Endothelial cell of umbilical vein (primary cell): ENCODE measurements at regions not wholly inside any gene's neighbourhood (a gene's known extent, or its start where the extent isn't known, plus 50 kb on each side); places are given as distances from the start of the nearest gene placed in this dataset.

Experiments used
- BruUV-seq: library from RNA; stranded (reverse); fragments of 400-500 nt; replicated peaks from 2 replicates; lab custom pipeline; 2021; lab: Mats Ljungman, UMichigan
- CTCF ChIA-PET: fragments of 300-600, 350-600 bp; sonication (Branson Sonifier 250); formaldehyde crosslinking; loops from one replicate; lab custom pipeline; 2021; ENCODE audit warnings: antibody characterized with exemption, inconsistent platforms; lab: Charles Lee
- POLR2A ChIA-PET: fragments of 300-600, 350-600 bp; sonication (Branson Sonifier 250); formaldehyde crosslinking; loops from one replicate; lab custom pipeline; 2021; ENCODE audit warnings: antibody characterized with exemption, inconsistent platforms; lab: Charles Lee
- DNase-seq: peaks from one replicate; pipeline ENCODE4 v3.0.0-alpha.2; 2011; ENCODE audit warnings: low read depth, low spot score
- FAIRE-seq: peaks from 2 replicates; lab custom pipeline; 2011; peaks lifted over from hg19 to GRCh38; lab: Jason Lieb, UNC
- H2AFZ ChIP-seq: 2 replicates; pipeline ENCODE4 v1.6.0; 2012; ENCODE audit warnings: low read depth, low read length, control low read depth, inconsistent platforms
- H3K27ac ChIP-seq: 2 replicates; pipeline ENCODE4 v1.5.1; 2011; ENCODE audit warnings: low read depth, mild to moderate bottlenecking, control low read depth, low read length, moderate library complexity; ENCODE audit not compliant: insufficient read depth
- H3K27me3 ChIP-seq, 2 experiments: 2 replicates each; pipeline versions ENCODE4 v1.6.0 to v1.6.1; 2011; ENCODE audit warnings: low read length in 2 of 2, mixed read lengths in 1 of 2; ENCODE audit not compliant: control insufficient read depth in 2 of 2, insufficient read depth in 2 of 2
- H3K36me3 ChIP-seq, 2 experiments: 2 replicates in 1 of 2; 3 replicates in 1 of 2; pipeline ENCODE4 v1.5.1; 2011; ENCODE audit warnings: low read length in 2 of 2, mild to moderate bottlenecking in 1 of 2, moderate library complexity in 1 of 2; ENCODE audit not compliant: control insufficient read depth in 2 of 2, insufficient read depth in 2 of 2; ENCODE audit errors: extremely low read depth in 1 of 2
- H3K4me1 ChIP-seq: 3 replicates; pipeline ENCODE4 v1.5.1; 2011; ENCODE audit warnings: mild to moderate bottlenecking, low read length; ENCODE audit not compliant: control insufficient read depth, insufficient read depth; ENCODE audit errors: extremely low read depth
- H3K4me2 ChIP-seq: 2 replicates; pipeline ENCODE4 v1.6.1; 2011; ENCODE audit warnings: low read length, control low read depth, mixed read lengths; ENCODE audit not compliant: insufficient read depth
- H3K4me3 ChIP-seq, 3 experiments: fragments of 200-600 bp in 1 of 3; sonication (generic), shearing (Covaris generic) in 1 of 3; replicated peaks in 1 of 3; 2 replicates each; pipeline ENCODE4 v1.5.1; 2011 to 2016; ENCODE audit warnings: control low read depth in 3 of 3, low read length in 3 of 3, mild to moderate bottlenecking in 2 of 3, inconsistent platforms in 1 of 3, low read depth in 1 of 3, moderate library complexity in 1 of 3; ENCODE audit not compliant: insufficient read depth in 1 of 3
- H3K79me2 ChIP-seq: 2 replicates; pipeline ENCODE4 v1.6.0; 2012; ENCODE audit warnings: low read length, inconsistent platforms; ENCODE audit not compliant: control insufficient read depth, insufficient read depth
- H3K9ac ChIP-seq: replicated peaks from 2 replicates; pipeline ENCODE3; 2011; ENCODE audit warnings: low read length, control low read depth; ENCODE audit not compliant: insufficient read depth; ENCODE audit errors: extremely low read depth
- H3K9me1 ChIP-seq: replicated peaks from 3 replicates; pipeline ENCODE4 v1.6.0; 2011; ENCODE audit warnings: mild to moderate bottlenecking, low read length; ENCODE audit not compliant: control insufficient read depth, insufficient read depth; ENCODE audit errors: extremely low read depth
- H3K9me3 ChIP-seq: replicated peaks from 2 replicates; pipeline ENCODE4 v1.5.1; 2012; ENCODE audit warnings: low read length, inconsistent platforms; ENCODE audit not compliant: control insufficient read depth, insufficient read depth
- H4K20me1 ChIP-seq: replicated peaks from 2 replicates; pipeline ENCODE3; 2011; ENCODE audit warnings: mild to moderate bottlenecking, low read length; ENCODE audit not compliant: control insufficient read depth, insufficient read depth; ENCODE audit errors: extremely low read depth
- EZH2 ChIP-seq: IDR thresholded peaks from 2 replicates; pipeline ENCODE4 v1.6.1; 2012; ENCODE audit warnings: borderline replicate concordance, low read depth, mild to moderate bottlenecking, moderate library complexity, low read length, inconsistent platforms; ENCODE audit not compliant: severe bottlenecking
- FOS ChIP-seq: IDR thresholded peaks from 2 replicates; pipeline ENCODE4 v1.6.1; 2011; ENCODE audit warnings: mild to moderate bottlenecking, low read length, moderate library complexity, borderline replicate concordance; ENCODE audit not compliant: insufficient read depth
- GATA2 ChIP-seq: IDR thresholded peaks from 2 replicates; pipeline ENCODE4 v1.7.0; 2011; ENCODE audit warnings: low read depth, mild to moderate bottlenecking, moderate library complexity, mixed read lengths, low read length; ENCODE audit not compliant: insufficient read length, insufficient read depth
- JUN ChIP-seq: IDR thresholded peaks from 2 replicates; pipeline ENCODE4 v1.6.1; 2011; ENCODE audit warnings: borderline replicate concordance, low read depth; ENCODE audit not compliant: insufficient read length, insufficient read depth
- MYC ChIP-seq: IDR thresholded peaks from one replicate; pipeline ENCODE4 v1.6.1; 2011; ENCODE audit warnings: mild to moderate bottlenecking, low read depth, low read length
- POLR2A ChIP-seq: IDR thresholded peaks from 2 replicates; pipeline ENCODE4 v1.6.1; 2012; ENCODE audit warnings: low read depth, mild to moderate bottlenecking, control low read depth, low read length
- POLR2AphosphoS5 ChIP-seq: IDR thresholded peaks from 2 replicates; pipeline ENCODE4 v1.6.1; 2012; ENCODE audit warnings: low read depth, mild to moderate bottlenecking, control low read depth, low read length, moderate library complexity; ENCODE audit not compliant: insufficient read depth
- dilution Hi-C: fragments of 300-500 bp; cut with MboI; formaldehyde crosslinking; loops from one replicate; pipeline ENCODE4 v1.15.0; 2019; ENCODE audit warnings: low sequenced_read_pairs; ENCODE audit not compliant: extremely low pct_ligation_motif_present
- intact Hi-C: fragments of 100-400 bp; cut with micrococcal nuclease; formaldehyde crosslinking; loops from one replicate; pipeline ENCODE4 v1.10.0; 2022
- TF ChIP-seq, protein P1 (sequence below): IDR thresholded peaks from 2 replicates; pipeline ENCODE4 v1.6.1; 2011; ENCODE audit not compliant: insufficient read depth, insufficient read length
- TF ChIP-seq, protein P2 (sequence below), 2 donors: IDR thresholded peaks; 1 replicate in 1 of 2; 2 replicates in 1 of 2; pipeline ENCODE4 v1.5.1; 2011; ENCODE audit warnings: low read length in 2 of 2, mild to moderate bottlenecking in 2 of 2, moderate library complexity in 2 of 2, control low read depth in 1 of 2, inconsistent platforms in 1 of 2, low read depth in 1 of 2; ENCODE audit not compliant: insufficient read depth in 1 of 2; ENCODE audit errors: extremely low read depth in 1 of 2

- FAIRE-seq, result no peak
- no peaks in the 10 kb centered on the region for H3K9me3 ChIP-seq
These were observed 691.2 kb downstream of the TLR4 start for GRCh38 chr9:118395415-118395814.

DNA sequence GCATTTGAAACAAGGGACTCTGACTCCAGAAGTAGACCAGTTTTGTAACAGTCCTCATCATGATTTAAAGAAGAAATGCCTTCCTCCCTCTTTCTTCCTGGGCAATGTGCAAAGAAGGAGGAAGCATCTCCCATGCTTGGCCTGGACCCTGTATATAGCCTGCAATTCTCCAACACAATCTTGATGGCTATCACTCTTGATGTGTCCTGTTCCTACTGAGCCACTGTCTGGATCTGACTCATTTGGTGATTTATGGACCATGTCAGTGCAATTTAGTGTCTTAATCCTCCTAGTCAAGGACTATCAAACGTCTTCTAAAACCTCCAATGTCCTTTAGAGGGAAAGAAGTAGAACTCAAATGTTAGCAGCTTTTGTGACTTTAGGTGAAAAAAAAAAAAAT lies 697.3 kb downstream of the TLR4 start:
- Histone ChIP-seq H3K27ac (no peak overlapping the region), H3K9me3 (no peaks in the 10 kb centered on the region), H3K9me1 (no peaks in the 10 kb centered on the region), H3K4me3 (no peak overlapping the region), H3K4me1 (no peaks in the 10 kb centered on the region), H3K9ac (no peak overlapping the region), H3K36me3 (no peaks in the 10 kb centered on the region), H4K20me1 (no peaks in the 10 kb centered on the region), H3K79me2 (no peaks in the 10 kb centered on the region), H2AFZ (no peak overlapping the region), H3K27me3 (no peaks in the 10 kb centered on the region), H3K4me2 (no peak overlapping the region)
- BruUV-seq, result no TSS peak
- POLR2A ChIA-PET, result no interaction called here
- no peak for DNase-seq
- intact Hi-C loops (no loop called here), dilution Hi-C loops (no loop called here)
- CTCF ChIA-PET, result no interaction called here
- FAIRE-seq, result no peak
- no peak for TF ChIP-seq GATA2
- no peak for TF ChIP-seq POLR2A
- no peak for TF ChIP-seq EZH2
- no peak for TF ChIP-seq MYC
- no peak for TF ChIP-seq FOS
- no peak for TF ChIP-seq JUN
- TF ChIP-seq, protein P1, sequence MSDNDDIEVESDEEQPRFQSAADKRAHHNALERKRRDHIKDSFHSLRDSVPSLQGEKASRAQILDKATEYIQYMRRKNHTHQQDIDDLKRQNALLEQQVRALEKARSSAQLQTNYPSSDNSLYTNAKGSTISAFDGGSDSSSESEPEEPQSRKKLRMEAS, result no peak
- TF ChIP-seq, protein P2, sequence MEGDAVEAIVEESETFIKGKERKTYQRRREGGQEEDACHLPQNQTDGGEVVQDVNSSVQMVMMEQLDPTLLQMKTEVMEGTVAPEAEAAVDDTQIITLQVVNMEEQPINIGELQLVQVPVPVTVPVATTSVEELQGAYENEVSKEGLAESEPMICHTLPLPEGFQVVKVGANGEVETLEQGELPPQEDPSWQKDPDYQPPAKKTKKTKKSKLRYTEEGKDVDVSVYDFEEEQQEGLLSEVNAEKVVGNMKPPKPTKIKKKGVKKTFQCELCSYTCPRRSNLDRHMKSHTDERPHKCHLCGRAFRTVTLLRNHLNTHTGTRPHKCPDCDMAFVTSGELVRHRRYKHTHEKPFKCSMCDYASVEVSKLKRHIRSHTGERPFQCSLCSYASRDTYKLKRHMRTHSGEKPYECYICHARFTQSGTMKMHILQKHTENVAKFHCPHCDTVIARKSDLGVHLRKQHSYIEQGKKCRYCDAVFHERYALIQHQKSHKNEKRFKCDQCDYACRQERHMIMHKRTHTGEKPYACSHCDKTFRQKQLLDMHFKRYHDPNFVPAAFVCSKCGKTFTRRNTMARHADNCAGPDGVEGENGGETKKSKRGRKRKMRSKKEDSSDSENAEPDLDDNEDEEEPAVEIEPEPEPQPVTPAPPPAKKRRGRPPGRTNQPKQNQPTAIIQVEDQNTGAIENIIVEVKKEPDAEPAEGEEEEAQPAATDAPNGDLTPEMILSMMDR (IDR thresholded peaks at IDR 0.05; ENCODE audit: extremely low read depth in 1 of 2, insufficient read depth in 1 of 2, low read depth in 1 of 2, low read length in 2 of 2), result no peak

More at GRCh38 chr9:118395415-118395814, 691.2 kb downstream of the TLR4 start:
- POLR2A ChIA-PET, result no interaction called here
- no peak for TF ChIP-seq GATA2
- TF ChIP-seq, protein P1, result no peak
- no peak for TF ChIP-seq EZH2
- TF ChIP-seq, protein P2 (IDR thresholded peaks at IDR 0.05; ENCODE audit: extremely low read depth in 1 of 2, insufficient read depth in 1 of 2, low read depth in 1 of 2, low read length in 2 of 2), result no peak
- no peak for TF ChIP-seq MYC
- TF ChIP-seq POLR2AphosphoS5, result no peak
- TF ChIP-seq POLR2A, result no peak
- no peak overlapping the region for H3K4me2 ChIP-seq
- DNase-seq, result no peak
- H2AFZ ChIP-seq, result no peak overlapping the region
- no peaks in the 10 kb centered on the region for H4K20me1 ChIP-seq
- intact Hi-C loops, result no loop called here
- H3K79me2 ChIP-seq, result no peaks in the 10 kb centered on the region
- H3K4me1 ChIP-seq, result no peaks in the 10 kb centered on the region
- no peaks in the 10 kb centered on the region for H3K9me1 ChIP-seq
- no peak overlapping the region for H3K4me3 ChIP-seq
- H3K36me3 ChIP-seq, result no peaks in the 10 kb centered on the region
- no TSS peak for BruUV-seq
- CTCF ChIA-PET, result no interaction called here
- no peaks in the 10 kb centered on the region for H3K27me3 ChIP-seq
- H3K27ac ChIP-seq, result no peak overlapping the region
- dilution Hi-C loops, result no loop called here
- H3K9ac ChIP-seq, result no peak overlapping the region
